Tibial artery (tissue), 4 donors: ENCODE measurements at regions not wholly inside any gene's neighbourhood (a gene's known extent, or its start where the extent isn't known, plus 50 kb on each side); places are given as distances from the start of the nearest gene placed in this dataset.

Experiments used
- DNase-seq, 2 donors: peaks; one replicate each; pipeline ENCODE4 v3.0.0-alpha.2; 2019
- H3K27ac ChIP-seq, 2 donors: fragments of 200-600 bp; sonication (generic) in 1 of 2; 1 replicate in 1 of 2; 2 replicates in 1 of 2; pipeline ENCODE4 v1.5.1; 2018 to 2019; ENCODE audit warnings: mild to moderate bottlenecking in 1 of 2
- H3K27me3 ChIP-seq, 2 donors: fragments of 200-600 bp; sonication (generic) in 1 of 2; one replicate each; pipeline versions ENCODE4 v1.5.1 to v1.6.0; 2016 to 2019
- H3K36me3 ChIP-seq, 3 donors: fragments of 200-600 bp; sonication (generic) in 2 of 3; one replicate each; pipeline ENCODE4 v1.5.1; 2016 to 2019; ENCODE audit warnings: mild to moderate bottlenecking in 2 of 3
- H3K4me1 ChIP-seq, 4 donors: fragments of 200-600 bp; sonication (generic) in 2 of 4; 1 replicate in 3 of 4; 2 replicates in 1 of 4; pipeline ENCODE4 v1.5.1; 2016 to 2019
- H3K4me3 ChIP-seq, 2 donors: fragments of 200-600 bp; sonication (generic) in 1 of 2; 1 replicate in 1 of 2; 2 replicates in 1 of 2; pipeline ENCODE4 v1.5.1; 2018 to 2019; ENCODE audit warnings: mild to moderate bottlenecking in 2 of 2
- H3K9me3 ChIP-seq, 3 donors: fragments of 200-600 bp; sonication (generic) in 1 of 3; one replicate each; pipeline ENCODE4 v1.5.1; 2016 to 2019
- intact Hi-C: fragments of 100-400 bp; cut with DNase I; formaldehyde crosslinking; loops from one replicate; pipeline ENCODE4 v1.15.0; 2023; ENCODE audit warnings: low total_unique reads
- TF ChIP-seq, protein P1 (sequence below), 2 experiments: fragments of 200-600 bp in 1 of 2; fragments of 450-650 bp in 1 of 2; IDR thresholded peaks; one replicate each; pipeline ENCODE4 v1.5.1; 2017 to 2019; ENCODE audit warnings: antibody characterized with exemption in 2 of 2, mild to moderate bottlenecking in 1 of 2, moderate library complexity in 1 of 2

DNA sequence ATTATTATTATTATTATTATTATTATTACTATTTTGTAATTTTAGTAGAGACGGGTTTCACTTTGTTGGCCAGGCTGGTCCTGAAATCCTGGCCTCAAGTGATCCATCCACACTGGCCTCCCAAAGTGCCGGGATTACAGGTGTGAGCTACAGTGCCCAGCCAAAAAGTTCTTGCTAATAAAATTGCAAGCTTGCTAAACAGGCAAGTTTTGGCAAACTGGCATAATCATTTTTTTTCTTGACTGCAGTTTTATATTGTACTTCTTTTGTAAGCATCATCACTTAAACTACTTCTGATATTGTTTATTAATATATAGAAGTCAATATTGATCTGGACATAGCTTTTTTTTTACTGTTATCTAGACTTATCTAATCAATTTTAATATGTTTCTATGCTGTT is 536.4 kb downstream of the LRFN5 start:
- intact Hi-C loops: no loop called here
- TF ChIP-seq, protein P1, sequence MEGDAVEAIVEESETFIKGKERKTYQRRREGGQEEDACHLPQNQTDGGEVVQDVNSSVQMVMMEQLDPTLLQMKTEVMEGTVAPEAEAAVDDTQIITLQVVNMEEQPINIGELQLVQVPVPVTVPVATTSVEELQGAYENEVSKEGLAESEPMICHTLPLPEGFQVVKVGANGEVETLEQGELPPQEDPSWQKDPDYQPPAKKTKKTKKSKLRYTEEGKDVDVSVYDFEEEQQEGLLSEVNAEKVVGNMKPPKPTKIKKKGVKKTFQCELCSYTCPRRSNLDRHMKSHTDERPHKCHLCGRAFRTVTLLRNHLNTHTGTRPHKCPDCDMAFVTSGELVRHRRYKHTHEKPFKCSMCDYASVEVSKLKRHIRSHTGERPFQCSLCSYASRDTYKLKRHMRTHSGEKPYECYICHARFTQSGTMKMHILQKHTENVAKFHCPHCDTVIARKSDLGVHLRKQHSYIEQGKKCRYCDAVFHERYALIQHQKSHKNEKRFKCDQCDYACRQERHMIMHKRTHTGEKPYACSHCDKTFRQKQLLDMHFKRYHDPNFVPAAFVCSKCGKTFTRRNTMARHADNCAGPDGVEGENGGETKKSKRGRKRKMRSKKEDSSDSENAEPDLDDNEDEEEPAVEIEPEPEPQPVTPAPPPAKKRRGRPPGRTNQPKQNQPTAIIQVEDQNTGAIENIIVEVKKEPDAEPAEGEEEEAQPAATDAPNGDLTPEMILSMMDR (IDR thresholded peaks at IDR 0.05): no peak
- DNase-seq: no peak
- Histone ChIP-seq H3K36me3 (no peaks in the 10 kb centered on the region), H3K4me3 (no peak overlapping the region), H3K4me1 (no peaks in the 10 kb centered on the region), H3K27me3 (no peaks in the 10 kb centered on the region), H3K9me3 (no peaks in the 10 kb centered on the region), H3K27ac (no peak overlapping the region)

DNA sequence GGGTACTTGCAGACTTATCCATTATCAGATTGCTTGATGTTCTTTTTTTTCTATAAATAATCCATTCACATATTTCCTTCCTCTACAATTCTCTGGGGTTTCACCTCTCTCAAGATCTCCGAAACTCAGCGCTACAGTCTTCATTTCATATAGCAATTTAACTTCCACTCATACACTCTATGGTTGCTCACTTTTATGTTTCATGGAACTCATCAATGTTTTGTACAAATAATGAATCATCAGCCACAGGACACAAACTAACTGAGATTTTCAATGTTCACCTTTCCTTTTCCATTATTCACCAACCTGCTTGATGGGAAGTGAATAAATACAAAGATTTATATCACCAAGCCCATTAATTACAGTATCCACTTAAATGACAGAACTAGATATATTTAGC is 534.7 kb downstream of the LRFN5 start:
- intact Hi-C loops: no loop called here
- Histone ChIP-seq H3K4me3 (no peak overlapping the region), H3K4me1 (no peaks in the 10 kb centered on the region), H3K9me3 (no peaks in the 10 kb centered on the region), H3K27me3 (no peaks in the 10 kb centered on the region), H3K27ac (no peak overlapping the region), H3K36me3 (no peaks in the 10 kb centered on the region)
- no peak for DNase-seq
- TF ChIP-seq, protein P1 (IDR thresholded peaks at IDR 0.05): no peak

DNA sequence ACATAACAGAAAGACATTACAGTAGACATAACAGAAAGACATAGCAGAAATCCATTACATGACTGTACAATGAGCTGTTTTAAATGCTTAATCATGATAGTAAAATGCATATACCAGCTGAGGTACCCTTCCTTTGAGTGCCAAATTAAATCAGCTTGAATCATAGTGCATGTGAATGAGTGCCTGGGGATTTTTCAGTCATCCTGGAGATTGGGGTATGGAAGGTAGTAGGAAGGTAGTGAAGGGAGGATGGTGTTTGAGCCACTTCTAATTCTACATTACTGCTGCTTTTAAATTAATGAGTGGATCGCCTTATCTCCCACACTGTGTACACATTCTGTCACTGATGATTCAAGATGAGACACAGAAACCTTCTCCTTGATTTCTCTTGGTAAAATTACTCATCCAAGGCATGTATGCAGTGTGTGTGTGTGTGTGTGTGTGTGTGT is 534.2 kb downstream of the LRFN5 start:
- DNase-seq: no peak
- intact Hi-C loops: no loop called here

DNA sequence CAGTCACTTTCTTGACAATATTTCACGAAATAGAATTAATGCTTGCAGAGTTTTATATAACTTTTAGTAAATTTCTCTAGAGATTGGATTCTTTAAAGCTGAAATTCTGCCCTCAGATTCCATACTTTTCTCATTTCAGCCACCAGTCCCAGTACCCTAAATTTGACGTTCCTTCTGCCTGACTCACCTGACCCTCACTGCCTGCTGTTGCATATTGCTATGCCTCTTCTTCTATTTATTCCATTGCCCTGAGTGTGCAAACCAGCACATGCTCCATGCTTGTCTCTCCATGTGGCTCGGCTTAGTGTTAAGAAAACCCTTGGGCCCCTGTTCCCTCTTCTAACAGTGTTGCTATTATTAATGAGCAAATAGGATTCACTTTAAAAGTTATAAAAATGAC is 533.3 kb downstream of the LRFN5 start:
- Histone ChIP-seq H3K4me3 (no peak overlapping the region), H3K36me3 (no peaks in the 10 kb centered on the region), H3K27me3 (no peaks in the 10 kb centered on the region), H3K4me1 (no peaks in the 10 kb centered on the region), H3K27ac (no peak overlapping the region), H3K9me3 (no peaks in the 10 kb centered on the region)
- DNase-seq: no peak
- intact Hi-C loops: no loop called here
- TF ChIP-seq, protein P1 (IDR thresholded peaks at IDR 0.05): no peak

More for the DNA sequence above, 534.2 kb downstream of the LRFN5 start:
- Histone ChIP-seq H3K27ac (no peak overlapping the region), H3K27me3 (no peaks in the 10 kb centered on the region), H3K4me1 (no peaks in the 10 kb centered on the region), H3K9me3 (no peaks in the 10 kb centered on the region), H3K36me3 (no peaks in the 10 kb centered on the region), H3K4me3 (no peak overlapping the region)
- TF ChIP-seq, protein P1 (IDR thresholded peaks at IDR 0.05): no peak

DNA sequence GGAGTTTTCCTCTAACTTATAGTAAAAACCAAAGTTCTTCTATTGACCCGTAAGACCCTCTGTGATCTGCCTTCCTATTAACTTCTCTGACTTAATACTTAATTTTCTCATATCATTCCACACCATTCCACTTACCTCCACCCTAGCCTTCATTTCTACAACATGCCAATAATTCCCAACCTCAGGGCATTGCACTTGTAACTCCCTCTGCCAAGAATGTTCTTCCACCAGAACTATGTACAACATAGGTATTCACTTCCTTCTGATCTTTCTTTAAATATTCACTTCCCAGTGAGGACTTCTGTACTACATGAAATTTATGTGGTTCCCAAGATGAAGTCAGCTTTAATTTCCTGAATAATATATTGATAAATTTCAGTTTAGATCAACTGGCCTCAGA is 531.7 kb downstream of the LRFN5 start:
- no peak overlapping the region for H3K4me3 ChIP-seq
- no peak overlapping the region for H3K27ac ChIP-seq
- intact Hi-C loops: no loop called here
- H3K9me3 ChIP-seq: no peaks in the 10 kb centered on the region
- H3K27me3 ChIP-seq: no peaks in the 10 kb centered on the region
- H3K36me3 ChIP-seq: no peaks in the 10 kb centered on the region
- no peaks in the 10 kb centered on the region for H3K4me1 ChIP-seq
- TF ChIP-seq, protein P1 (IDR thresholded peaks at IDR 0.05): no peak
- no peak for DNase-seq

DNA sequence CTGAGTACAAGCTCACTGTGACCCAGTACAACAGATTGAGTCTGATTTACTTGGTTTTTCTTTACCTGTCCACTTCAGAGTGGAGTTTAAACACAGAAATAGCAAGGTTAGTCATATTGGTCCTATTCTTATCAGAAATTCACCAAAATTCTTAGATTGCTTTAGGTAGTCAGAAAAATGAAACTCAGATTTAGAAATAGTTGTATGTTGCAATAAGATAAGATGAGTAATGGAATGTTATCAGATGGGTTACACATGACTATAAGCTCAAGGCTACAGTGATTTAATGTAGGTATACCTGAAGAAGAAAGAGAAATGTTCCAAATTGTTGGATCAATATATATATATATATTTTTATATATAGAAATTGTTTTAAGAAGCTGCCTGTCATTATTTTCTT is 524.1 kb downstream of the LRFN5 start:
- no peak for DNase-seq
- H3K9me3 ChIP-seq: no peaks in the 10 kb centered on the region

More for the DNA sequence above, 524.1 kb downstream of the LRFN5 start:
- H3K36me3 ChIP-seq: no peaks in the 10 kb centered on the region
- no peaks in the 10 kb centered on the region for H3K4me1 ChIP-seq
- intact Hi-C loops: no loop called here
- TF ChIP-seq, protein P1 (IDR thresholded peaks at IDR 0.05): no peak
- no peaks in the 10 kb centered on the region for H3K27me3 ChIP-seq
- H3K4me3 ChIP-seq: no peak overlapping the region
- no peak overlapping the region for H3K27ac ChIP-seq
